H1 (cell line): ENCODE measurements at regions not wholly inside any gene's neighbourhood (a gene's known extent, or its start where the extent isn't known, plus 50 kb on each side); places are given as distances from the start of the nearest gene placed in this dataset.

Experiments used
- CTCF ChIA-PET: fragments of 300-600 bp; sonication (Branson Sonifier 250); formaldehyde crosslinking; loops from one replicate; lab custom pipeline; 2021; ENCODE audit not compliant: partially characterized antibody; lab: Charles Lee
- POLR2A ChIA-PET: fragments of 300-600 bp; sonication (Branson Sonifier 250); formaldehyde crosslinking; loops from one replicate; lab custom pipeline; 2021; ENCODE audit warnings: inconsistent platforms; ENCODE audit not compliant: partially characterized antibody; lab: Charles Lee
- DNase-seq, 2 experiments: peaks; one replicate each; pipeline versions ENCODE4 v3.0.0 to v3.0.0-alpha.2; 2010 to 2022; ENCODE audit warnings: low spot score in 2 of 2, low read depth in 1 of 2, mixed read lengths in 1 of 2
- FAIRE-seq: peaks from 2 replicates; lab custom pipeline; 2011; peaks lifted over from hg19 to GRCh38; lab: Jason Lieb, UNC
- H2AFZ ChIP-seq: 2 replicates; pipeline ENCODE4 v1.8.1; 2012; ENCODE audit warnings: low read length, inconsistent platforms
- H2AK5ac ChIP-seq: 2 replicates; pipeline ENCODE4 v1.6.1; 2013; ENCODE audit warnings: low read depth, low read length
- H2BK120ac ChIP-seq: replicated peaks from 2 replicates; pipeline ENCODE3; 2013; ENCODE audit warnings: low read depth, low read length, inconsistent platforms
- H2BK12ac ChIP-seq: 2 replicates; pipeline ENCODE4 v1.6.1; 2013; ENCODE audit warnings: low read depth, low read length
- H2BK15ac ChIP-seq: 2 replicates; pipeline ENCODE4 v1.6.1; 2013; ENCODE audit warnings: low read length
- H2BK20ac ChIP-seq: 2 replicates; pipeline ENCODE4 v1.6.1; 2013; ENCODE audit warnings: low read length
- H2BK5ac ChIP-seq: 2 replicates; pipeline ENCODE4 v1.6.1; 2013; ENCODE audit warnings: low read depth, low read length
- H3K14ac ChIP-seq: 2 replicates; pipeline ENCODE4 v1.6.1; 2013; ENCODE audit warnings: inconsistent platforms; ENCODE audit not compliant: insufficient read length
- H3K18ac ChIP-seq: 2 replicates; pipeline ENCODE4 v1.6.1; 2013; ENCODE audit warnings: low read length; ENCODE audit errors: extremely low read depth
- H3K23ac ChIP-seq: 2 replicates; pipeline ENCODE4 v1.6.1; 2013; ENCODE audit warnings: inconsistent platforms; ENCODE audit not compliant: insufficient read length
- H3K23me2 ChIP-seq: 2 replicates; pipeline ENCODE4 v1.6.1; 2013; ENCODE audit warnings: low read depth, low read length
- H3K27ac ChIP-seq: 2 replicates; pipeline ENCODE4 v1.6.1; 2011; ENCODE audit warnings: low read depth, low read length, inconsistent platforms
- H3K27me3 ChIP-seq, 4 experiments: replicated peaks in 1 of 4; 1 replicate in 1 of 4; 2 replicates in 3 of 4; pipeline versions ENCODE4 v1.6.1 to v1.8.1; 2011 to 2013; ENCODE audit warnings: low read length in 3 of 4, mild to moderate bottlenecking in 3 of 4, inconsistent platforms in 2 of 4, mixed read lengths in 2 of 4, moderate library complexity in 1 of 4; ENCODE audit not compliant: control insufficient read depth in 3 of 4, insufficient read depth in 3 of 4; ENCODE audit errors: extremely low read depth in 1 of 4
- H3K36me3 ChIP-seq, 4 experiments: 2 replicates each; pipeline versions ENCODE4 v1.6.1 to v1.8.1; 2011 to 2013; ENCODE audit warnings: mild to moderate bottlenecking in 4 of 4, low read length in 3 of 4, moderate library complexity in 2 of 4, control low read depth in 1 of 4, inconsistent platforms in 1 of 4; ENCODE audit not compliant: insufficient read depth in 4 of 4, control insufficient read depth in 2 of 4
- H3K4ac ChIP-seq: replicated peaks from 2 replicates; pipeline ENCODE3; 2013; ENCODE audit warnings: low read length, low read depth, mixed read lengths, inconsistent platforms; ENCODE audit not compliant: insufficient read length
- H3K4me1 ChIP-seq, 4 experiments: replicated peaks in 1 of 4; 1 replicate in 1 of 4; 2 replicates in 3 of 4; pipeline versions ENCODE4 v1.6.1 to v1.8.1; 2011 to 2013; ENCODE audit warnings: low read length in 3 of 4, inconsistent platforms in 2 of 4, mixed read lengths in 1 of 4; ENCODE audit not compliant: insufficient read depth in 4 of 4, control insufficient read depth in 3 of 4
- H3K4me2 ChIP-seq, 2 experiments: 2 replicates each; pipeline versions ENCODE4 v1.6.1 to v1.8.1; 2011 to 2013; ENCODE audit warnings: low read depth in 2 of 2, low read length in 2 of 2, control low read depth in 1 of 2, inconsistent platforms in 1 of 2, mild to moderate bottlenecking in 1 of 2; ENCODE audit not compliant: insufficient read depth in 1 of 2
- H3K4me3 ChIP-seq, 4 experiments: fragments of 200-600, 300-600 bp in 1 of 4; sonication (generic), shearing (Covaris generic), sonication (Bioruptor Twin) in 1 of 4; 2 replicates each; pipeline versions ENCODE4 v1.5.1 to v1.8.1; 2011 to 2016; ENCODE audit warnings: low read length in 4 of 4, low read depth in 3 of 4, control low read depth in 2 of 4, inconsistent platforms in 2 of 4, mild to moderate bottlenecking in 2 of 4, mixed read lengths in 1 of 4, moderate library complexity in 1 of 4; ENCODE audit not compliant: insufficient read depth in 2 of 4; ENCODE audit errors: extremely low read depth in 1 of 4
- H3K56ac ChIP-seq: replicated peaks from 2 replicates; pipeline ENCODE3; 2013; ENCODE audit warnings: low read depth, mild to moderate bottlenecking, mixed read lengths, low read length, inconsistent platforms; ENCODE audit not compliant: insufficient read length
- H3K79me1 ChIP-seq: 2 replicates; pipeline ENCODE4 v1.6.1; 2013; ENCODE audit warnings: low read depth, low read length, control low read depth
- H3K79me2 ChIP-seq, 2 experiments: 2 replicates each; pipeline versions ENCODE4 v1.6.1 to v1.8.1; 2012 to 2013; ENCODE audit warnings: low read length in 2 of 2, mild to moderate bottlenecking in 2 of 2, inconsistent platforms in 1 of 2; ENCODE audit not compliant: insufficient read depth in 2 of 2, control insufficient read depth in 1 of 2
- H3K9ac ChIP-seq, 4 experiments: replicated peaks in 1 of 4; 1 replicate in 1 of 4; 2 replicates in 3 of 4; pipeline versions ENCODE4 v1.6.1 to v1.8.1; 2011 to 2013; ENCODE audit warnings: low read depth in 3 of 4, low read length in 3 of 4, control low read depth in 2 of 4, mild to moderate bottlenecking in 2 of 4, moderate library complexity in 2 of 4, inconsistent platforms in 1 of 4; ENCODE audit errors: extremely low read depth in 1 of 4
- H3K9me3 ChIP-seq, 2 experiments: 2 replicates each; pipeline versions ENCODE4 v1.6.1 to v1.8.1; 2012 to 2013; ENCODE audit warnings: mild to moderate bottlenecking in 2 of 2, moderate library complexity in 2 of 2, control low read depth in 1 of 2, inconsistent platforms in 1 of 2, low read depth in 1 of 2, low read length in 1 of 2, mixed read lengths in 1 of 2; ENCODE audit not compliant: insufficient read depth in 2 of 2
- H4K20me1 ChIP-seq, 2 experiments: replicated peaks in 1 of 2; 2 replicates each; pipeline versions ENCODE3 to v1.8.1; 2011 to 2013; ENCODE audit warnings: inconsistent platforms in 2 of 2, low read length in 2 of 2, mild to moderate bottlenecking in 1 of 2; ENCODE audit not compliant: insufficient read depth in 2 of 2, control insufficient read depth in 1 of 2
- H4K5ac ChIP-seq: 2 replicates; pipeline ENCODE4 v1.6.1; 2013; ENCODE audit warnings: low read length, low read depth, mixed read lengths, inconsistent platforms; ENCODE audit not compliant: insufficient read length
- H4K8ac ChIP-seq: 2 replicates; pipeline ENCODE4 v1.8.0; 2013; ENCODE audit warnings: mild to moderate bottlenecking, moderate library complexity, low read length, inconsistent platforms; ENCODE audit not compliant: insufficient read depth; ENCODE audit errors: extremely low read depth
- H4K91ac ChIP-seq: replicated peaks from 2 replicates; pipeline ENCODE3; 2013; ENCODE audit warnings: low read length, mixed read lengths, inconsistent platforms; ENCODE audit not compliant: insufficient read length
- ASH2L ChIP-seq: fragments of 200-600, 300-600 bp; sonication (generic); IDR thresholded peaks from one replicate; pipeline ENCODE4 v1.7.1; 2017; ENCODE audit warnings: low read length
- BACH1 ChIP-seq: IDR thresholded peaks from 2 replicates; pipeline ENCODE4 v1.6.1; 2012; ENCODE audit warnings: low read length, improper control_type of control experiment
- CHD1 ChIP-seq: IDR thresholded peaks from 2 replicates; pipeline ENCODE4 v1.6.1; 2012; ENCODE audit warnings: low read depth, low read length, improper control_type of control experiment
- GTF2F1 ChIP-seq: IDR thresholded peaks from 2 replicates; pipeline ENCODE4 v1.6.1; 2012; ENCODE audit warnings: low read depth, low read length, improper control_type of control experiment, borderline replicate concordance
- JUN ChIP-seq: IDR thresholded peaks from 2 replicates; pipeline ENCODE4 v1.6.1; 2011; ENCODE audit warnings: low read depth, mild to moderate bottlenecking, improper control_type of control experiment, low read length
- KDM4A ChIP-seq: IDR thresholded peaks from one replicate; pipeline ENCODE4 v1.7.1; 2012; ENCODE audit warnings: low read depth, mild to moderate bottlenecking, moderate library complexity, low read length, inconsistent platforms; ENCODE audit not compliant: severe bottlenecking
- POLR2AphosphoS5 ChIP-seq: IDR thresholded peaks from 2 replicates; pipeline ENCODE4 v1.6.1; 2011; ENCODE audit warnings: low read depth, low read length
- POU5F1 ChIP-seq: IDR thresholded peaks from 2 replicates; pipeline ENCODE4 v1.6.1; 2011; ENCODE audit warnings: low read depth, mild to moderate bottlenecking, low read length, moderate library complexity
- RAD21 ChIP-seq, 2 experiments: IDR thresholded peaks in 1 of 2; conservative IDR thresholded peaks in 1 of 2; 2 replicates each; pipeline ENCODE4 v1.6.1; 2011; ENCODE audit warnings: low read depth in 2 of 2, low read length in 2 of 2, improper control_type of control experiment in 1 of 2, inconsistent platforms in 1 of 2, mild to moderate bottlenecking in 1 of 2, moderate library complexity in 1 of 2
- SP2 ChIP-seq: IDR thresholded peaks from 2 replicates; pipeline ENCODE4 v1.6.1; 2012; ENCODE audit warnings: mild to moderate bottlenecking, low read length, inconsistent platforms
- YY1 ChIP-seq: IDR thresholded peaks from 2 replicates; pipeline ENCODE4 v1.6.1; 2011; ENCODE audit warnings: low read depth, mild to moderate bottlenecking, low read length
- WGBS, 2 experiments: shearing (Covaris generic) in 1 of 2; methylation state at CpG; one replicate each; pipeline versions ENCODE4 v1.1.6 to v1.1.7; 2013 to 2015; ENCODE audit warnings: low lambda C conversion rate in 2 of 2, mixed read lengths in 2 of 2, inconsistent platforms in 1 of 2, low coverage in 1 of 2, missing lambda C conversion rate in 1 of 2; ENCODE audit not compliant: insufficient replicate concordance in 2 of 2, insufficient coverage in 1 of 2, insufficient read length in 1 of 2; ENCODE audit errors: extremely low coverage in 1 of 2, missing lambda C conversion rate in 1 of 2; 5-methylcytosine and 5-hydroxymethylcytosine counted together
- TF ChIP-seq, protein P1 (sequence below): IDR thresholded peaks from 2 replicates; pipeline ENCODE4 v1.6.1; 2011; ENCODE audit warnings: low read length, improper control_type of control experiment

DNA sequence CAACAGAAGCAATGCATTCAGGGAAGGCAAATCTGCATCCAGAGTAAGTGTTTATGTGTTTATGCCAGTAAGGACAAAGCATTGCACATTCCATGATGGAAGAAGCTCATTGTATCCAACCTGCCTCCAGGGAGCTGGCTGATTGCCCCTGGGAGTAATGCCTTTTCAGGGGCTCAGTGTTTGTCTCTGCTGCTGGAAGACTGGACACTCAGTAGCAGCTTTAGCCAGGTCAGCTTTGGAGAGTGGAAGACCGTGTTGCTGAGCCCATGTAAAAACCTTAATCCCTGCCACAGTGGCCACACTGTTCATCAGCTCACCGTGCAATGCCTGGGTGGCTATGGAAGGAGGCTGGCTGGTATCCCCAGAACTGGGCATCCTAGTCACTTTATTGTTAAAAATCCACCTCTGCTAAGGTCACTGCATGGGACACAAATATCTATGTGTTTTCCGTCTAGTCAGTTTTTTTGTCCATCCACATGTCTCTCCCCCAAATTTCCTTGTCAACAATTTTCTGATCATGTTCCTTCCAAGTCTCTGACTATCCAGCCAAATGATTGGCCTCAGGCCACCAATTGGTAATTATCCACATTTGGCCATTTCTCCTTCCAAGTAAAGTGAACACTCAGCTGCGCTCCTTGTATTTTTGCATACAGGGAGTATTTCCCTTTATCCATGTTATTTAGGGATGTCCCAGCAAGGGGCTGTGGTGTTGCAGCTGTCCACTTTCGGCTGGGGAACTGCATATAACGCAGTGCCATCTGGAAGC is 2044.5 kb upstream of the AGA start:
- no peak overlapping the region for H2BK20ac ChIP-seq
- H3K18ac ChIP-seq = no peak overlapping the region
- POLR2A ChIA-PET = no interaction called here
- no peaks in the 10 kb centered on the region for H3K79me2 ChIP-seq
- no peak overlapping the region for H3K4me3 ChIP-seq
- WGBS, 2 experiments = 88% methylated on average over 6 of the region's 6 CpGs; no CpG with 5 or more reads in 1 of the 2 experiments
- no peak overlapping the region for H3K4me2 ChIP-seq
- H3K9ac ChIP-seq = no peak overlapping the region
- CTCF ChIA-PET = no interaction called here
- no peaks in the 10 kb centered on the region for H3K27me3 ChIP-seq
- H3K27ac ChIP-seq = no peak overlapping the region
- no peak overlapping the region for H2BK12ac ChIP-seq
- 0 out of 2 replicates have a peak overlapping the region, but pooled peaks have one; percentile 59 for H2AFZ ChIP-seq
- no peak overlapping the region for H2AK5ac ChIP-seq
- H3K14ac ChIP-seq = no peak overlapping the region
- H3K56ac ChIP-seq = no peak overlapping the region
- H3K23me2 ChIP-seq = no peaks in the 10 kb centered on the region; the same call in 1 of the 2 replicates
- no peak overlapping the region for H2BK5ac ChIP-seq
- H3K4me1 ChIP-seq = no peaks in the 10 kb centered on the region
- no peak overlapping the region for H2BK15ac ChIP-seq
- no peak for FAIRE-seq
- DNase-seq = no peak
- H3K9me3 ChIP-seq = no peaks in the 10 kb centered on the region
- no peaks in the 10 kb centered on the region for H3K36me3 ChIP-seq
- no peak overlapping the region for H4K91ac ChIP-seq
- H3K79me1 ChIP-seq = no peaks in the 10 kb centered on the region
- H2BK120ac ChIP-seq = no peak overlapping the region
- H3K4ac ChIP-seq = no peak overlapping the region
- no peaks in the 10 kb centered on the region for H4K20me1 ChIP-seq
- no peak overlapping the region for H4K5ac ChIP-seq
- no peak overlapping the region for H4K8ac ChIP-seq
- no peak overlapping the region for H3K23ac ChIP-seq
- TF ChIP-seq POLR2AphosphoS5 (no peak), CHD1 (no peak), JUN (no peak), POU5F1 (no peak), KDM4A (no peak), ASH2L (no peak), YY1 (no peak), RAD21 (IDR thresholded peaks at IDR 0.05 in 1 of 2, conservative IDR thresholded peaks at IDR 0.05 in 1 of 2; ENCODE audit: low read depth in 2 of 2, low read length in 2 of 2) (no peak), GTF2F1 (no peak), BACH1 (no peak), SP2 (no peak)
- TF ChIP-seq, protein P1, sequence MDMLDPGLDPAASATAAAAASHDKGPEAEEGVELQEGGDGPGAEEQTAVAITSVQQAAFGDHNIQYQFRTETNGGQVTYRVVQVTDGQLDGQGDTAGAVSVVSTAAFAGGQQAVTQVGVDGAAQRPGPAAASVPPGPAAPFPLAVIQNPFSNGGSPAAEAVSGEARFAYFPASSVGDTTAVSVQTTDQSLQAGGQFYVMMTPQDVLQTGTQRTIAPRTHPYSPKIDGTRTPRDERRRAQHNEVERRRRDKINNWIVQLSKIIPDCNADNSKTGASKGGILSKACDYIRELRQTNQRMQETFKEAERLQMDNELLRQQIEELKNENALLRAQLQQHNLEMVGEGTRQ = no peak
